GM18499 (cell line): ENCODE measurements at regions not wholly inside any gene's neighbourhood (a gene's known extent, or its start where the extent isn't known, plus 50 kb on each side); places are given as distances from the start of the nearest gene placed in this dataset.

Experiments used
- ATAC-seq: cut with Tn5 transposase; IDR thresholded peaks from one replicate; pipeline ENCODE4 v1.9.1; 2021; ENCODE audit warnings: moderate number of reproducible peaks; ENCODE audit not compliant: insufficient read depth, unreplicated experiment

- no peak for ATAC-seq
These were observed 676.3 kb upstream of the CCDC54 start for GRCh38 chr3:106700981-106701380.

GRCh38 chr3:106703524-106703923, 673.7 kb upstream of the CCDC54 start:
- ATAC-seq, result no peak

- no peak for ATAC-seq
These were observed 669.9 kb upstream of the CCDC54 start for GRCh38 chr3:106707347-106707746.

- no peak for ATAC-seq
These were observed 666.6 kb upstream of the CCDC54 start for GRCh38 chr3:106710596-106710995.

- ATAC-seq, result no peak
These were observed 665.6 kb upstream of the CCDC54 start for GRCh38 chr3:106711650-106712049.

- ATAC-seq, result no peak
These were observed 662.8 kb upstream of the CCDC54 start for GRCh38 chr3:106714400-106714799.

- no peak for ATAC-seq
These were observed 662.0 kb upstream of the CCDC54 start for GRCh38 chr3:106715286-106715685.

- ATAC-seq, result no peak
These were observed 660.0 kb upstream of the CCDC54 start for GRCh38 chr3:106717178-106717780.

GRCh38 chr3:106719077-106719476, 658.2 kb upstream of the CCDC54 start:
- ATAC-seq, result no peak

- ATAC-seq, result no peak
These were observed 657.7 kb upstream of the CCDC54 start for GRCh38 chr3:106719583-106719982.

GRCh38 chr3:106720510-106720909, 656.7 kb upstream of the CCDC54 start:
- no peak for ATAC-seq

GRCh38 chr3:106725566-106725965, 651.7 kb upstream of the CCDC54 start:
- ATAC-seq, result no peak

- no peak for ATAC-seq
These were observed 648.7 kb upstream of the CCDC54 start for GRCh38 chr3:106728315-106729098.

GRCh38 chr3:106729481-106729880, 647.8 kb upstream of the CCDC54 start:
- ATAC-seq, result no peak

- ATAC-seq, result no peak
These were observed 646.0 kb upstream of the CCDC54 start for GRCh38 chr3:106731230-106731629.

GRCh38 chr3:106734712-106735111, 642.5 kb upstream of the CCDC54 start:
- no peak for ATAC-seq

- no peak for ATAC-seq
These were observed 640.0 kb upstream of the CCDC54 start for GRCh38 chr3:106737265-106737664.

GRCh38 chr3:106740116-106740515, 637.1 kb upstream of the CCDC54 start:
- ATAC-seq, result no peak

- no peak for ATAC-seq
These were observed 631.7 kb upstream of the CCDC54 start for GRCh38 chr3:106745344-106746168.

GRCh38 chr3:106746286-106746685, 631.0 kb upstream of the CCDC54 start:
- no peak for ATAC-seq
